ENCODE measurements at regions not wholly inside any gene's neighbourhood (a gene's known extent, or its start where the extent isn't known, plus 50 kb on each side); places are given as distances from the start of the nearest gene placed in this dataset.

GRCh38 chr5:53327811-53328334 is 152.6 kb upstream of the FST start:
- DNase-seq (ENCODE audit: low read depth, low spot score) = no peak

GRCh38 chr5:53330491-53330890 is 149.9 kb upstream of the FST start:
- DNase-seq (ENCODE audit: low read depth, low spot score) = no peak

- no peak for DNase-seq (ENCODE audit: low read depth, low spot score)
Measured at GRCh38 chr5:53331463-53331862, 149.0 kb upstream of the FST start.

- no peak for DNase-seq (ENCODE audit: low read depth, low spot score)
Measured at GRCh38 chr5:53333160-53333559, 147.3 kb upstream of the FST start.

GRCh38 chr5:53334431-53334941 is 145.9 kb upstream of the FST start:
- DNase-seq (ENCODE audit: low read depth, low spot score) = no peak

GRCh38 chr5:53335115-53335514 is 145.3 kb upstream of the FST start:
- no peak for DNase-seq (ENCODE audit: low read depth, low spot score)

GRCh38 chr5:53337827-53338226 is 142.6 kb upstream of the FST start:
- DNase-seq (ENCODE audit: low read depth, low spot score) = no peak

GRCh38 chr5:53338971-53339370 is 141.5 kb upstream of the FST start:
- DNase-seq (ENCODE audit: low read depth, low spot score) = no peak

- no peak for DNase-seq (ENCODE audit: low read depth, low spot score)
Measured at GRCh38 chr5:53339962-53340540, 140.4 kb upstream of the FST start.

GRCh38 chr5:53340956-53341750 is 139.3 kb upstream of the FST start:
- no peak for DNase-seq (ENCODE audit: low read depth, low spot score)

- no peak for DNase-seq (ENCODE audit: low read depth, low spot score)
Measured at GRCh38 chr5:53342236-53342635, 138.2 kb upstream of the FST start.

GRCh38 chr5:53343187-53343586 is 137.2 kb upstream of the FST start:
- DNase-seq (ENCODE audit: low read depth, low spot score) = peak; percentile 67

GRCh38 chr5:53350368-53350767 is 130.1 kb upstream of the FST start:
- no peak for DNase-seq (ENCODE audit: low read depth, low spot score)

- no peak for DNase-seq (ENCODE audit: low read depth, low spot score)
Measured at GRCh38 chr5:53350991-53351770, 129.2 kb upstream of the FST start.

- DNase-seq (ENCODE audit: low read depth, low spot score) = no peak
Measured at GRCh38 chr5:53355316-53355715, 125.1 kb upstream of the FST start.

- DNase-seq (ENCODE audit: low read depth, low spot score) = no peak
Measured at GRCh38 chr5:53355931-53356330, 124.5 kb upstream of the FST start.

- no peak for DNase-seq (ENCODE audit: low read depth, low spot score)
Measured at GRCh38 chr5:53357439-53357838, 123.0 kb upstream of the FST start.

GRCh38 chr5:53358794-53359193 is 121.6 kb upstream of the FST start:
- no peak for DNase-seq (ENCODE audit: low read depth, low spot score)

- no peak for DNase-seq (ENCODE audit: low read depth, low spot score)
Measured at GRCh38 chr5:53359916-53360517, 120.4 kb upstream of the FST start.

- DNase-seq (ENCODE audit: low read depth, low spot score) = no peak
Measured at GRCh38 chr5:53360811-53361210, 119.6 kb upstream of the FST start.

GRCh38 chr5:53361708-53362107 is 118.7 kb upstream of the FST start:
- DNase-seq (ENCODE audit: low read depth, low spot score) = no peak

- DNase-seq (ENCODE audit: low read depth, low spot score) = no peak
Measured at GRCh38 chr5:53362521-53362941, 117.9 kb upstream of the FST start.

All from smooth muscle cell of the brain vasculature (primary cell).